Sigmoid colon (tissue), 4 donors: ENCODE measurements at regions not wholly inside any gene's neighbourhood (a gene's known extent, or its start where the extent isn't known, plus 50 kb on each side); places are given as distances from the start of the nearest gene placed in this dataset.

Experiments
- CTCF ChIP-seq, 4 experiments: fragments of 450-650 bp in 3 of 4; fragments of 200-600 bp in 1 of 4; IDR thresholded peaks; one replicate each; pipeline ENCODE4 v1.5.1; 2016 to 2019; ENCODE audit warnings: antibody characterized with exemption in 4 of 4, mild to moderate bottlenecking in 3 of 4, moderate library complexity in 2 of 4
- EP300 ChIP-seq, 4 donors: sonication (generic); formaldehyde crosslinking; IDR thresholded peaks; one replicate each; pipeline ENCODE4 v1.6.1; 2017; ENCODE audit warnings: antibody characterized with exemption in 4 of 4
- POLR2AphosphoS5 ChIP-seq, 4 donors: sonication (generic); formaldehyde crosslinking; IDR thresholded peaks; one replicate each; pipeline ENCODE4 v1.6.1; 2017; ENCODE audit warnings: antibody characterized with exemption in 4 of 4

DNA sequence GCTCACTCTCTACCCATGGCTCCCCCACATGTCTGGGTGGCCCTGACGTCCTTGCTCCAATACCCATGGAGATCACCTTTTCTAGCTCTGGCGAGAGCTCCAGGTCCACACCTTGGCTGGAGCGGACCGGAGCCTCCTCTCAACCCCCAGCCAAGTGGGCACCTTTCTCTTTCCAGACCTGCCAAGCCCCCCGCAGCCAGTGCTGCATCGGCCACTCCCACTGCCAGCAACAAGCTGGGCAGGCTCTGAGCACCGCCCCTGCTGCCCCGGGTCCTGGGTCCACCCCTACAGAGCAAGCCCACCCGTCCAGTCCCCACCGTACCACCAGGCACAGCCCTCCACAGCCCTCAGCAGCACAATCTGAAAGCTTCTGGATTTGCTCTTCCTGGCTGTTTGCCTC lies 98.2 kb upstream of the C14orf180 start:
- TF ChIP-seq CTCF (IDR thresholded peaks at IDR 0.05) (no peak), POLR2AphosphoS5 (IDR thresholded peaks at IDR 0.05) (no peak), EP300 (IDR thresholded peaks at IDR 0.05) (no peak)
